ENCODE measurements at regions not wholly inside any gene's neighbourhood (a gene's known extent, or its start where the extent isn't known, plus 50 kb on each side); places are given as distances from the start of the nearest gene placed in this dataset.
A peak's percentile ranks its signal among the peaks of the same experiment; 100 is the strongest.

DNA sequence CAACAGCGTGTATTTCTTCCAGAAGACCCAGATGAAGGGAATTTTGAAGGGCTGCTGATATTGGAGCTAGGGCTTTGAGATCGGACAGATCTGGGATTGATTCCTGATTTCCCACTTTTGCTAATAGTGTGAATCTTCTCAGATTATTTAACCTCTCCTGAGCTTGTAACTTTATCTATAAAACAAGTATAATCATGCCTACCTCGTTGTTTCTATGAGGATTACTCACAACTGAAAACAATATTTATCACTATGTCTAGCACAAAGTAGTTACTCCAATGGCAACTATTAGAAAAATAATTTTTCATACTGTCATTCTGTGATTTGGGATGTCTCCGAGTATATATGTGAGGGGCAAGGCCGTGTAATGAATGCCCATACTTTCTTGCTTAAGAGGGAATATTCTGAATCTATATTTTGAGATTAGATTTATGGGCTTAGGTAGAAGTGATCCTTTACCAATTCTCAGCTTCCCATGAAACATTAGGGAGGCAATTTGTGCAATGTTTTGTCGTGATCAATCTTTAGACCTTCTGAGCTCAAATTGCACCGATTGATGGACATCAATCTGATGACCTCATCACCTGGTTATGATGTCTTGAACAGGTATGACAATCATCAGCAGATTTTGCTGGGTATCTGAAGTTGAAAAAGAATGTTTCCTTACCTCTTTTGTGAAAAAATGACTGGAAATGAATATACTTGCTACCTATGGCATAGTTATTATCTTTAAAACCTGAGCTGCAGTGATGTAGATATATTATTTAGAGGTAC is 339.9 kb downstream of the KCNS3 start:
- Histone ChIP-seq H4K20me1 (ENCODE audit: control insufficient read depth, insufficient read depth) (no peaks in the 10 kb centered on the region), H3K27me3 (replicated peaks in 1 of 2; ENCODE audit: control insufficient read depth in 2 of 2, insufficient read depth in 2 of 2, low read length in 1 of 2) (no peaks in the 10 kb centered on the region), H3K4me3 (no peak overlapping the region), H3K36me3 (ENCODE audit: control insufficient read depth in 2 of 2, insufficient read depth in 2 of 2, low read length in 1 of 2) (no peaks in the 10 kb centered on the region), H2AFZ (ENCODE audit: control insufficient read depth, low read depth, low read length) (no peak overlapping the region), H3K4me1 (ENCODE audit: control insufficient read depth, insufficient read depth, low read length) (no peaks in the 10 kb centered on the region), H3K4me2 (ENCODE audit: control insufficient read depth, insufficient read depth) (no peak overlapping the region), H3K9me3 (replicated peaks; ENCODE audit: control insufficient read depth, insufficient read depth, low read length) (no peaks in the 10 kb centered on the region), H3K27ac (ENCODE audit: control insufficient read depth, insufficient read depth) (no peak overlapping the region), H3K79me2 (ENCODE audit: control insufficient read depth, insufficient read depth, low read length) (no peaks in the 10 kb centered on the region), H3K9ac (ENCODE audit: control insufficient read depth, insufficient read depth, low read length) (no peak overlapping the region)
- DNase-seq (ENCODE audit: low read depth, low spot score): no peak
- intact Hi-C loops (cut with micrococcal nuclease; ENCODE audit: unreplicated experiment): no loop called here
- SMC1A ChIA-PET (ENCODE audit: uncharacterized antibody, unreplicated experiment): no interaction called here
- no TSS peak for BruUV-seq (replicated peaks)
- TF ChIP-seq SIX5 (IDR thresholded peaks at IDR 0.05; ENCODE audit: low read depth, low read length, severe bottlenecking) (no peak), RBBP5 (conservative IDR thresholded peaks at IDR 0.05) (no peak), ZSCAN29 (IDR thresholded peaks at IDR 0.05) (no peak), BRCA1 (IDR thresholded peaks at IDR 0.05; ENCODE audit: low read depth, low read length) (no peak), IKZF2 (IDR thresholded peaks at IDR 0.05) (no peak), WRNIP1 (IDR thresholded peaks at IDR 0.05; ENCODE audit: borderline replicate concordance, low read depth, low read length) (no peak), TARDBP (IDR thresholded peaks at IDR 0.05; ENCODE audit: borderline replicate concordance) (no peak), HDGF (IDR thresholded peaks at IDR 0.05) (no peak), GATAD2B (conservative IDR thresholded peaks at IDR 0.05; ENCODE audit: low read depth) (no peak), NR2C2 (IDR thresholded peaks at IDR 0.05; ENCODE audit: borderline replicate concordance, control insufficient read depth, insufficient read length, low read depth) (no peak), SREBF2 (IDR thresholded peaks at IDR 0.05; ENCODE audit: low read length) (no peak)
- TF ChIP-seq, protein P1, sequence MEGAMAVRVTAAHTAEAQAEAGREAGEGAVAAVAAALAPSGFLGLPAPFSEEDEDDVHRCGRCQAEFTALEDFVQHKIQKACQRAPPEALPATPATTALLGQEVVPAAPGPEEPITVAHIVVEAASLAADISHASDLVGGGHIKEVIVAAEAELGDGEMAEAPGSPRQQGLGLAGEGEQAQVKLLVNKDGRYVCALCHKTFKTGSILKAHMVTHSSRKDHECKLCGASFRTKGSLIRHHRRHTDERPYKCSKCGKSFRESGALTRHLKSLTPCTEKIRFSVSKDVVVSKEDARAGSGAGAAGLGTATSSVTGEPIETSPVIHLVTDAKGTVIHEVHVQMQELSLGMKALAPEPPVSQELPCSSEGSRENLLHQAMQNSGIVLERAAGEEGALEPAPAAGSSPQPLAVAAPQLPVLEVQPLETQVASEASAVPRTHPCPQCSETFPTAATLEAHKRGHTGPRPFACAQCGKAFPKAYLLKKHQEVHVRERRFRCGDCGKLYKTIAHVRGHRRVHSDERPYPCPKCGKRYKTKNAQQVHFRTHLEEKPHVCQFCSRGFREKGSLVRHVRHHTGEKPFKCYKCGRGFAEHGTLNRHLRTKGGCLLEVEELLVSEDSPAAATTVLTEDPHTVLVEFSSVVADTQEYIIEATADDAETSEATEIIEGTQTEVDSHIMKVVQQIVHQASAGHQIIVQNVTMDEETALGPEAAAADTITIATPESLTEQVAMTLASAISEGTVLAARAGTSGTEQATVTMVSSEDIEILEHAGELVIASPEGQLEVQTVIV (IDR thresholded peaks at IDR 0.05; ENCODE audit: borderline replicate concordance, partially characterized antibody): no peak
- RAD21 ChIA-PET (ENCODE audit: unreplicated experiment): no interaction called here
- no peak for ATAC-seq
- POLR2A ChIA-PET: no interaction called here
- in situ Hi-C loops (cut with MboI): no loop called here
- CTCF ChIA-PET: no interaction called here
- peak; percentile 31 for FAIRE-seq
- WGBS (ENCODE audit: insufficient coverage, insufficient replicate concordance, low lambda C conversion rate, missing lambda C conversion rate): 16% methylated on average over 7 of the region's 7 CpGs
